ENCODE measurements at regions not wholly inside any gene's neighbourhood (a gene's known extent, or its start where the extent isn't known, plus 50 kb on each side); places are given as distances from the start of the nearest gene placed in this dataset.
"Not testable (repeated sequence)": the region's sequence is repeated elsewhere in the genome, so short reads cannot be mapped to it uniquely, and the experiment has no call there.

DNA sequence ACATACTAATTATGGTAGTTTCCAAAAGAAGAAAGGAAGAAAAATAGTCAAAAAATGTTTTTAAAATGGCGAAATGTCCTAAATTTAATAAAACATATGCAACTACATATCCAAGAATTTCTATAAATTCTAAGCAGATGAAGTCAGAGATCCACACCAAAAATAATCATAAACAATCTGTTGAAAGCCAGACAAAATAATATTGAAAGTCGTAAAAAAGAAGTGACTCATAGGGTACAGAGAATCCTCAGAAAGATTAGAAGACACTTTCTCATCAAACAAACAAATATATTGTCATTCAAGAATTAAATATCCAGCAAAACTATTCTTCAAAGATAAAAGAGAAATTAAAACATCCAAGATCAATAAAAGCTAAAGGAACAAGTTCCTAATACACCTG is 281.4 kb upstream of the ZNF804A start:
- TF ChIP-seq, protein P1, sequence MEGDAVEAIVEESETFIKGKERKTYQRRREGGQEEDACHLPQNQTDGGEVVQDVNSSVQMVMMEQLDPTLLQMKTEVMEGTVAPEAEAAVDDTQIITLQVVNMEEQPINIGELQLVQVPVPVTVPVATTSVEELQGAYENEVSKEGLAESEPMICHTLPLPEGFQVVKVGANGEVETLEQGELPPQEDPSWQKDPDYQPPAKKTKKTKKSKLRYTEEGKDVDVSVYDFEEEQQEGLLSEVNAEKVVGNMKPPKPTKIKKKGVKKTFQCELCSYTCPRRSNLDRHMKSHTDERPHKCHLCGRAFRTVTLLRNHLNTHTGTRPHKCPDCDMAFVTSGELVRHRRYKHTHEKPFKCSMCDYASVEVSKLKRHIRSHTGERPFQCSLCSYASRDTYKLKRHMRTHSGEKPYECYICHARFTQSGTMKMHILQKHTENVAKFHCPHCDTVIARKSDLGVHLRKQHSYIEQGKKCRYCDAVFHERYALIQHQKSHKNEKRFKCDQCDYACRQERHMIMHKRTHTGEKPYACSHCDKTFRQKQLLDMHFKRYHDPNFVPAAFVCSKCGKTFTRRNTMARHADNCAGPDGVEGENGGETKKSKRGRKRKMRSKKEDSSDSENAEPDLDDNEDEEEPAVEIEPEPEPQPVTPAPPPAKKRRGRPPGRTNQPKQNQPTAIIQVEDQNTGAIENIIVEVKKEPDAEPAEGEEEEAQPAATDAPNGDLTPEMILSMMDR (IDR thresholded peaks at IDR 0.05; ENCODE audit: low read depth, low read length) = no peak
- H3K4me3 ChIP-seq (replicated peaks in 1 of 2; ENCODE audit: low read depth in 2 of 2, low read length in 2 of 2) = no peak overlapping the region
- no peak for DNase-seq (ENCODE audit: low read depth in 2 of 2)

DNA sequence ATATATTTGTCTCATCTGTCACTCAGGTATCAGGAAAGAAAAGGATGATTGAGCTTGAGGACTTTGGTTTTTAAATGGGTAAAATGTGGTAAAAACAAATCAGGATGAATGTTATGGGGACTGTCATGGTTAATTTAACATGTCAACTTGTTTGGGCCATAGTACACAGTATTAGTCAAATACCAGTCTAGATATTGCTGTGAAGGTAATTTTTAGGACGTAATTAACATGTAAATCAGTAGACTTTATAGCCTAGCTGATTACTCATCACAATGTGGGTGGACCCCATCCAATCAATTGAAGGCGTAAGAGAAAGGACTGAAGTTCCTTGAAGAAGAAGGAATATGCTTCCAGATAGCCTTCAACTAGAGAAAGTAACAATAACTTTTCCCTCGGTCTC is 275.7 kb upstream of the ZNF804A start:
- TF ChIP-seq, protein P1 (IDR thresholded peaks at IDR 0.05; ENCODE audit: low read depth, low read length) = no peak
- H3K4me3 ChIP-seq (replicated peaks in 1 of 2; ENCODE audit: low read depth in 2 of 2, low read length in 2 of 2) = no peak overlapping the region
- DNase-seq (ENCODE audit: low read depth in 2 of 2) = no peak

DNA sequence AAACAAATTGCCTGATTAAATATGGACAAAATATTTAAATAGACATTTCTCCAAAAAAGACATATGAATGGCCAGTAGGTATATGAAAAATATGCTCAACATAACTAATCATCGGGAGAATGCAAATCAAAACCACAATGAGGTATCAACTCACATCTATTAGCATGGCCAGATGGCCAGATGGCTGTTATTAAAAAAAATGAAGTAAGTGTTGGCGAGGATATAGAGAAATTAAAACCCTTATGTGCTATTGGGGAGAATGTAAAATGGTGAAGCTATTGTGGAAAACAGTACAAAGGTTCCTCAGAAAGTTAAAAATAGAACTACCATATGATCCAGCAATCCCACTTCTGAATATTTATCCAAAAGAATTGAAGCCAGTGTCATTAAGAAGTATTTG is 272.3 kb upstream of the ZNF804A start:
- H3K4me3 ChIP-seq (replicated peaks in 1 of 2; ENCODE audit: low read depth in 2 of 2, low read length in 2 of 2) = no peak overlapping the region
- no peak for DNase-seq (ENCODE audit: low read depth in 2 of 2)
- TF ChIP-seq, protein P1 (IDR thresholded peaks at IDR 0.05; ENCODE audit: low read depth, low read length) = no peak

DNA sequence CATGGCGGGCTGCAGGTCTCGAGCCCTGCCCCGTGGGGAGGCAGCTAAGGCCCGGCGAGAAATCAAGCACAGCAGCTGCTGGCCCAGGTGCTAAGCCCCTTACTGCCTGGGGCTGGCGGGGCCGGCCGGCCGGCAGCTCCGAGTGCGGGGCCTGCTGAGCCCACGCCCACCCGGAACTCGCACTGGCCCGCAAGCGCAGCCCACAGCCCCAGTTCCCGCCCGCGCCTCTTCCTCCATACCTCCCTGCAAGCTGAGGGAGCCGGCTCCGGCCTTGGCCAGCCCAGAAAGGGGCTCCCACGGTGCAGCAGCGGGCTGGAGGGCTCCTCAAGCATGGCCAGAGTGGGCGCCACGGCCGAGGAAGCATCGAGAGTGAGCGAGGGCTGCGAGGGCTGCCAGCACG is 270.5 kb upstream of the ZNF804A start:
- H3K4me3 ChIP-seq (replicated peaks in 1 of 2; ENCODE audit: low read depth in 2 of 2, low read length in 2 of 2); DNase-seq (ENCODE audit: low read depth in 2 of 2): not testable (repeated sequence)

DNA sequence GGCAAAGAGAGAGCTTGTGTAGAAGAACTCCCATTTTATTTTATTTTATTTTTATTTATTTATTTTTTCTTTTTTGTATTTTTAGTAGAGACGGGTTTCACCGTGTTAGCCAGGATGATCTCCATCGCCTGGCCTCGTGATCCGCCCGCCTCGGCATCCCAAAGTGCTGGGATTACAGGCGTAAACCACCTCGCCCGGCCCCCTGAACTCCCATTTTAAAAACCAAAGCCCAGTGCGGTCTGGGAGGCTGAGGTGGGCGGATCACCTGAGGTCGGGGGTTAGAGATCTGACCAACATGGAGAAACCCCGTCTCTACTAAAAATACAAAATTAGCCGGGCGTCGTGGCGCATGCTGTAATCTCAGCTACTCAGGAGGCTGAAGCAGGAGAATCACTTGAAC is 267.8 kb upstream of the ZNF804A start:
- H3K4me3 ChIP-seq (replicated peaks in 1 of 2; ENCODE audit: low read depth in 2 of 2, low read length in 2 of 2); DNase-seq (ENCODE audit: low read depth in 2 of 2): not testable (repeated sequence)

DNA sequence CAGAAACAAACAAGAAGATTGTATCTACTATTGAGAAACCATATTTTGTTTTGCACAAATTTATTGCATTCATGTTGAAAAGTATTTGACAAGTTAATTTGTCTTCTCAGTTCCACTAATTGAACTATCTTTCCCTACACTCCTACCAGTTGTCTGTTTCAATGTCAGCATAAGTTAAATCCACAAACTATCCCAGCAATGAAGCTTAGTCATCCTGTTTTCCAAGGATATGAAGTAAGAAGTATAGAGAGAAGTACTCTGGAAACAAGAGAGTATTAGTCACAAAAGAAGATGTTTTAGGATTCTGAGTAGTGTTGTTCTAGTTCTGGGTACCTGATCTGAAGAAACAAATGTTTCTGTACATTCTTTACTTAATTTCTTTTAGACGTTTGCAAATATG is 261.6 kb upstream of the ZNF804A start:
- H3K4me3 ChIP-seq (replicated peaks in 1 of 2; ENCODE audit: low read depth in 2 of 2, low read length in 2 of 2) = no peak overlapping the region
- DNase-seq (ENCODE audit: low read depth in 2 of 2) = no peak
- TF ChIP-seq, protein P1 (IDR thresholded peaks at IDR 0.05; ENCODE audit: low read depth, low read length) = no peak

DNA sequence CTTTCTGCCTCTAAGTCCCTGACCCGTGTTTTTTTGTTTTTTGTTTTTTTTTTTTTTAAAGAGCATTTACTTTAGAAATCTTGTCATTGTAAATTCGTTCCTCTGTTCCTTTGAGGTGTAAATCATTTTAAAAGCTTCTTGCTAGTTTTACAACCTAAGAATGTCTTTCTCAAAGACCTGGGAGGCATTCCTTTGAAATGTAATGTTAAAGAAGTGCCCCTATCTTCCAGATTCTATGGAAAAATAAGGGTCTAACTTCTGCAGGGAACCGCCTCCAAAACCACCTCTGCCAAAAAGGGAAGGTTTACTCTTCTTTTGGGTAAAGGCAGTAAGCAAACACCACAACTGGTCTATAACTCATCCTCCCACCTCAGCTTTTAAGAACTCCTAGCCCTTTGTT is 259.6 kb upstream of the ZNF804A start:
- DNase-seq (ENCODE audit: low read depth in 2 of 2) = no peak
- H3K4me3 ChIP-seq (replicated peaks in 1 of 2; ENCODE audit: low read depth in 2 of 2, low read length in 2 of 2) = no peak overlapping the region
- TF ChIP-seq, protein P1 (IDR thresholded peaks at IDR 0.05; ENCODE audit: low read depth, low read length) = no peak

DNA sequence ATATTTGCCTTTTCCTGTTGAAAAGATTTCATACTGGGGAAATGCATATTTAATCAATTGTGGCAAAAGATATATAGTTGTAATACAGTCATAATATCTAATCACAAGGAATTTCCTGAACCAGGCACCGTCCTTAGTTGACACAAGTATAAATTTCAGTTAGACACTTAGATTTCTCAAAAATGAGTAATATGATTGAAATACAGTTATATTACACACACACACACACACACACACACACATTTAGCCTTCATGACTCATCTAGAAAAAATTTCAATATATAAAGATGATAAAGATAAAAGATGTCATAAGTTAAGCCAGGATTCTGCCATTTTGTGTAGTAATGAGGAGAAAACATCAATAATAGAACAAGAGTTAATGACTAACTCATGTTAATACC is 258.4 kb upstream of the ZNF804A start:
- TF ChIP-seq, protein P1 (IDR thresholded peaks at IDR 0.05; ENCODE audit: low read depth, low read length) = no peak
- H3K4me3 ChIP-seq (replicated peaks in 1 of 2; ENCODE audit: low read depth in 2 of 2, low read length in 2 of 2) = no peak overlapping the region
- DNase-seq (ENCODE audit: low read depth in 2 of 2) = no peak
